DOHH2 (cell line): ENCODE measurements at regions not wholly inside any gene's neighbourhood (a gene's known extent, or its start where the extent isn't known, plus 50 kb on each side); places are given as distances from the start of the nearest gene placed in this dataset.

ENCODE experiments used
- H3F3A ChIP-seq: fragments of 200-600 bp; sonication (generic), shearing (Covaris generic); 2 replicates; pipeline ENCODE4 v1.6.0; 2016; ENCODE audit warnings: antibody characterized with exemption, mild to moderate bottlenecking; ENCODE audit not compliant: control insufficient read depth, insufficient read depth
- H3K27ac ChIP-seq: fragments of 200-600 bp; sonication (generic); 2 replicates; pipeline ENCODE4 v1.5.1; 2014; ENCODE audit warnings: low read depth, mild to moderate bottlenecking, low read length, moderate library complexity
- H3K27me3 ChIP-seq: fragments of 200-600 bp; sonication (generic); 2 replicates; pipeline ENCODE4 v1.6.1; 2014; ENCODE audit warnings: mild to moderate bottlenecking, low read length, mixed read lengths; ENCODE audit not compliant: control insufficient read depth
- H3K36me3 ChIP-seq: fragments of 200-600 bp; sonication (generic); 2 replicates; pipeline ENCODE4 v1.6.1; 2014; ENCODE audit warnings: mild to moderate bottlenecking, low read length, moderate library complexity, mixed read lengths; ENCODE audit not compliant: control insufficient read depth
- H3K4me1 ChIP-seq: fragments of 200-600 bp; sonication (generic); 2 replicates; pipeline ENCODE4 v1.6.1; 2014; ENCODE audit warnings: mild to moderate bottlenecking, low read length, mixed read lengths; ENCODE audit not compliant: control insufficient read depth
- H3K4me2 ChIP-seq: fragments of 200-600 bp; sonication (generic); 2 replicates; pipeline ENCODE4 v1.6.0; 2014; ENCODE audit warnings: mild to moderate bottlenecking, low read length, moderate library complexity
- H3K4me3 ChIP-seq: fragments of 200-600 bp; sonication (generic); 2 replicates; pipeline ENCODE4 v1.5.1; 2014; ENCODE audit warnings: mild to moderate bottlenecking, low read length, mixed read lengths
- H3K79me2 ChIP-seq: fragments of 200-600 bp; sonication (generic); 2 replicates; pipeline ENCODE4 v1.6.1; 2014; ENCODE audit warnings: mild to moderate bottlenecking, low read length, mixed read lengths; ENCODE audit not compliant: control insufficient read depth
- H3K9me2 ChIP-seq: fragments of 200-600 bp; sonication (generic); replicated peaks from 2 replicates; pipeline ENCODE4 v1.6.1; 2014; ENCODE audit warnings: mild to moderate bottlenecking, low read length, mixed read lengths; ENCODE audit not compliant: control insufficient read depth
- H3K9me3 ChIP-seq: fragments of 200-600 bp; sonication (generic); 2 replicates; pipeline ENCODE4 v1.6.1; 2014; ENCODE audit warnings: antibody characterized with exemption, low read length, mixed read lengths; ENCODE audit not compliant: control insufficient read depth, insufficient read depth
- H4K20me1 ChIP-seq: fragments of 200-600 bp; sonication (generic); 2 replicates; pipeline ENCODE4 v1.6.0; 2014; ENCODE audit warnings: low read depth, mild to moderate bottlenecking, antibody characterized with exemption, low read length, moderate library complexity; ENCODE audit not compliant: control insufficient read depth, insufficient read depth
- CTCF ChIP-seq: fragments of 200-600 bp; sonication (generic); IDR thresholded peaks from one replicate; pipeline ENCODE4 v1.5.1; 2014; ENCODE audit warnings: antibody characterized with exemption, mild to moderate bottlenecking, low read depth, low read length; ENCODE audit not compliant: poor library complexity, severe bottlenecking
- EZH2phosphoT487 ChIP-seq: fragments of 200-600 bp; sonication (generic); IDR thresholded peaks from 2 replicates; pipeline ENCODE4 v1.6.1; 2017; ENCODE audit warnings: borderline replicate concordance, mild to moderate bottlenecking, antibody characterized with exemption, low read length, moderate library complexity, mixed read lengths

DNA sequence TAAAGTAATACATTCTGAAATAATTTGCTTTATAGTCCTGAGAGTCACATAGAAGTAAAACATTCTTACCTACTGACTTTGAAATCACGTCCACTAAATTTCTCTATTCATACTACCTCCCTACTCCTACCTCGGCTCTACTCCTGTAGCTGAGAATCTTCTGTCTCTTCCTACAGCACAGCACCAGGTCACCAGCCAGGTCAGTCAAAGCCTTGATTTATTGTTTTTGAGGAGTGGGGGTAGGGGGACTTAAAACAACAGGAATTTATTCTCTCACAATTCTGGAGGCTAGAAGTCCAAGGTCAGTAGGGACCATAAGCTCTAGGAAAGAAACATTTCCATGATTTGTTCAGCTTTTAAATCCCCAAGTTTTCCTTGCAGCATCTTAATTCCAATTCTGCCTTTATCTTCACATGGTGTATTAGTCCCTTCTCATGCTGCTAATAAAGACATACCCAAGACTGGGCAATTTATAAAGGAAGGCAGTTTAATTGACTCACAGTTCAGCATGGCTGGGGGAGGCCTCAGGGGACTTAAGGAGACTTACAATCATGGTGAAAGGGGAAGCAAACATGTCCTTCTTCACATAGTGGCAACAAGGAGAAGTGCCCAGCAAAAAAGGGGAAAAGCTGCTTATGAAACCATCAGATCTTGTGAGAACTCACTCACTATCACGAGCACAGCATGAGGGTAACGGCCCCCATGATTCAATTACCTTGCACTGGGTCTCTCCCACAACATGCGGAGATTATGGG, 49.6 kb upstream of the CCNG1 start:
- Histone ChIP-seq H4K20me1 (no peaks in the 10 kb centered on the region), H3F3A (no peaks in the 10 kb centered on the region), H3K4me3 (no peak overlapping the region), H3K9me2 (no peaks in the 10 kb centered on the region), H3K79me2 (no peaks in the 10 kb centered on the region), H3K4me1 (no peaks in the 10 kb centered on the region; the same call in 1 of the 2 replicates), H3K27me3 (no peaks in the 10 kb centered on the region), H3K36me3 (no peaks in the 10 kb centered on the region), H3K27ac (no peak overlapping the region), H3K4me2 (no peak overlapping the region), H3K9me3 (peaks cover 3% of the 10 kb centered on the region; the same call in 1 of the 2 replicates)
- no peak for TF ChIP-seq CTCF
- no peak for TF ChIP-seq EZH2phosphoT487
